Stomach (tissue), 8 donors: ENCODE measurements at regions not wholly inside any gene's neighbourhood (a gene's known extent, or its start where the extent isn't known, plus 50 kb on each side); places are given as distances from the start of the nearest gene placed in this dataset.
"Not testable (repeated sequence)": the region's sequence is repeated elsewhere in the genome, so short reads cannot be mapped to it uniquely, and the experiment has no call there.

ENCODE experiments used
- DNase-seq, 2 donors: peaks; one replicate each; pipeline versions ENCODE4 v3.0.0 to v3.0.0-alpha.2; 2013 to 2019
- H3K27ac ChIP-seq, 5 donors: fragments of 200-600 bp in 4 of 5; sonication (generic) in 4 of 5; one replicate each; pipeline ENCODE4 v1.5.1; 2013 to 2019; ENCODE audit warnings: mild to moderate bottlenecking in 1 of 5, moderate library complexity in 1 of 5
- H3K27me3 ChIP-seq, 3 donors: fragments of 200-600 bp; sonication (generic); one replicate each; pipeline ENCODE4 v1.5.1; 2017 to 2019; ENCODE audit warnings: mixed run types in 1 of 3
- H3K36me3 ChIP-seq, 4 donors: fragments of 200-600 bp; sonication (generic); 1 replicate in 3 of 4; 2 replicates in 1 of 4; pipeline ENCODE4 v1.5.1; 2016 to 2019
- H3K4me1 ChIP-seq, 4 donors: fragments of 200-600 bp; sonication (generic); one replicate each; pipeline ENCODE4 v1.5.1; 2016 to 2019
- H3K4me3 ChIP-seq, 4 donors: fragments of 200-600 bp; sonication (generic) in 3 of 4; one replicate each; pipeline ENCODE4 v1.5.1; 2016 to 2019; ENCODE audit warnings: mild to moderate bottlenecking in 1 of 4
- H3K9me3 ChIP-seq, 4 donors: fragments of 200-600 bp; sonication (generic); one replicate each; pipeline ENCODE4 v1.5.1; 2016 to 2019
- CTCF ChIP-seq, 7 experiments: fragments of 450-650 bp in 4 of 7; fragments of 200-600 bp in 3 of 7; sonication (generic) in 3 of 7; IDR thresholded peaks; one replicate each; pipeline ENCODE4 v1.5.1; 2016 to 2019; ENCODE audit warnings: antibody characterized with exemption in 7 of 7, control low read depth in 2 of 7, mild to moderate bottlenecking in 1 of 7
- EP300 ChIP-seq: sonication (generic); formaldehyde crosslinking; IDR thresholded peaks from one replicate; pipeline ENCODE4 v1.6.1; 2017; ENCODE audit warnings: antibody characterized with exemption
- POLR2A ChIP-seq, 4 donors: fragments of 450-650 bp; IDR thresholded peaks; one replicate each; pipeline ENCODE4 v1.6.1; 2016; ENCODE audit warnings: antibody characterized with exemption in 4 of 4, control low read depth in 2 of 4, mild to moderate bottlenecking in 1 of 4, moderate library complexity in 1 of 4
- POLR2AphosphoS5 ChIP-seq, 3 donors: sonication (generic); formaldehyde crosslinking; IDR thresholded peaks; one replicate each; pipeline ENCODE4 v1.6.1; 2016; ENCODE audit warnings: antibody characterized with exemption in 3 of 3
- WGBS, 5 donors: extraction: QIAGEN DNeasy Blood & Tissue Kit in 3 of 5; methylation state at CpG; one replicate each; pipeline versions ENCODE4 v1.1.5 to v1.1.7; 2013 to 2018; 5-methylcytosine and 5-hydroxymethylcytosine counted together
- intact Hi-C: fragments of 100-400 bp; cut with DNase I; formaldehyde crosslinking; loops from one replicate; pipeline ENCODE4 v1.15.1; 2023; ENCODE audit warnings: low total_unique reads
- donor health status: healthy with polysubstance abuse.
- donor health status: Bipolar disorder and iron deficiency.
- donor health status: healthy.

- H3K27me3 ChIP-seq = no peaks in the 10 kb centered on the region
- H3K4me1 ChIP-seq = peaks cover 0 to 25% (median 4%) of the 10 kb centered on the region in 4 donors
- TF ChIP-seq POLR2A (IDR thresholded peaks at IDR 0.05) (no peak), POLR2AphosphoS5 (IDR thresholded peaks at IDR 0.05) (peak in 1 of 3 donors; percentile 67)
- intact Hi-C loops = no loop called here
- no peaks in the 10 kb centered on the region for H3K36me3 ChIP-seq
- H3K4me3 ChIP-seq = no peak overlapping the region
- no peaks in the 10 kb centered on the region for H3K9me3 ChIP-seq
- peak; percentile 55 to 60 for DNase-seq
- 26 to 61% (median 29%) methylated on average over 2 to 3 of the region's 3 CpGs for WGBS, 5 donors
- H3K27ac ChIP-seq = peak overlapping the region in 2 of 5 donors; percentile 14 to 24
Observed at GRCh38 chr1:67552336-67552759, 122.1 kb upstream of the SERBP1 start.

GRCh38 chr1:67554204-67554603 lies 124.0 kb upstream of the SERBP1 start:
- H3K36me3 ChIP-seq, DNase-seq, intact Hi-C loops, H3K9me3 ChIP-seq, H3K27me3 ChIP-seq, H3K4me3 ChIP-seq, H3K27ac ChIP-seq: not testable (repeated sequence)
- H3K4me1 ChIP-seq = peaks cover 0 to 34% (median 4%) of the 10 kb centered on the region in 4 donors
- WGBS, 5 donors = 86 to 92% (median 87%) methylated on average over 5 of the region's 5 CpGs

GRCh38 chr1:67555461-67556296 lies 125.5 kb upstream of the SERBP1 start:
- intact Hi-C loops = no loop called here
- no peaks in the 10 kb centered on the region for H3K9me3 ChIP-seq
- H3K36me3 ChIP-seq = no peaks in the 10 kb centered on the region
- no peak for DNase-seq
- H3K4me1 ChIP-seq = peaks cover 0 to 40% (median 4%) of the 10 kb centered on the region in 4 donors
- WGBS, 5 donors = 35 to 52% (median 47%) methylated on average over 15 of the region's 15 CpGs
- no peak overlapping the region for H3K4me3 ChIP-seq
- TF ChIP-seq POLR2AphosphoS5 (IDR thresholded peaks at IDR 0.05) (peak in 1 of 3 donors; percentile 13), CTCF (IDR thresholded peaks at IDR 0.05) (no peak)
- peak overlapping the region in 2 of 5 donors; percentile 40 to 76 for H3K27ac ChIP-seq
- no peaks in the 10 kb centered on the region for H3K27me3 ChIP-seq

- H3K36me3 ChIP-seq = no peaks in the 10 kb centered on the region
- no peaks in the 10 kb centered on the region for H3K27me3 ChIP-seq
- intact Hi-C loops = no loop called here
- peaks cover 0 to 45% (median 7%) of the 10 kb centered on the region in 4 donors for H3K4me1 ChIP-seq
- no peaks in the 10 kb centered on the region for H3K9me3 ChIP-seq
- DNase-seq = no peak
- H3K4me3 ChIP-seq = no peak overlapping the region
- peak overlapping the region in 2 of 5 donors; percentile 40 to 76 for H3K27ac ChIP-seq
- 48 to 59% (median 49%) methylated on average over 5 of the region's 5 CpGs for WGBS, 5 donors
- TF ChIP-seq EP300 (no peak), CTCF (IDR thresholded peaks at IDR 0.05) (no peak), POLR2AphosphoS5 (IDR thresholded peaks at IDR 0.05) (no peak), POLR2A (IDR thresholded peaks at IDR 0.05) (no peak)
Observed at GRCh38 chr1:67556297-67556900, 126.2 kb upstream of the SERBP1 start.

- no peak overlapping the region for H3K27ac ChIP-seq
- H3K4me1 ChIP-seq = peaks cover 0 to 48% (median 15%) of the 10 kb centered on the region in 4 donors
- no peak overlapping the region for H3K4me3 ChIP-seq
- DNase-seq = no peak
- intact Hi-C loops = no loop called here
- WGBS, 5 donors = 67 to 86% (median 80%) methylated on average over 11 of the region's 11 CpGs
- no peaks in the 10 kb centered on the region for H3K9me3 ChIP-seq
- H3K36me3 ChIP-seq = no peaks in the 10 kb centered on the region
- TF ChIP-seq POLR2A (IDR thresholded peaks at IDR 0.05) (no peak), CTCF (IDR thresholded peaks at IDR 0.05) (no peak), EP300 (no peak), POLR2AphosphoS5 (IDR thresholded peaks at IDR 0.05) (no peak)
- H3K27me3 ChIP-seq = no peaks in the 10 kb centered on the region
Observed at GRCh38 chr1:67557696-67558448, 127.1 kb upstream of the GADD45A start.
